A549 (cell line): ENCODE measurements at regions not wholly inside any gene's neighbourhood (a gene's known extent, or its start where the extent isn't known, plus 50 kb on each side); places are given as distances from the start of the nearest gene placed in this dataset.

ENCODE experiments used
- ATAC-seq, 2 experiments: fragments of 200-7000 bp in 1 of 2; fragments of >200 bp in 1 of 2; cut with Nextera tagmentation in 1 of 2; cut with Tn5 transposase in 1 of 2; 3 replicates each; pipeline versions ENCODE4 v1.8.0 to v1.9.1; 2018 to 2020; ENCODE audit warnings: mild to moderate bottlenecking in 1 of 2, moderate library complexity in 1 of 2
- CTCF ChIA-PET: fragments of 300-600 bp; sonication (Branson Sonifier 250); formaldehyde crosslinking; extraction: SDS; loops from one replicate; lab custom pipeline; 2021; ENCODE audit warnings: antibody characterized with exemption, inconsistent platforms; lab: Yijun Ruan, JAX
- POLR2A ChIA-PET: fragments of 350-600 bp; formaldehyde crosslinking; extraction: SDS; loops from one replicate; lab custom pipeline; 2021; ENCODE audit warnings: antibody characterized with exemption, inconsistent platforms; lab: Yijun Ruan, JAX
- DNase-seq, 2 experiments: peaks; one replicate each; pipeline versions ENCODE4 v3.0.0 to v3.0.0-alpha.2; 2011 to 2016; ENCODE audit warnings: low read depth in 1 of 2, low spot score in 1 of 2
- FAIRE-seq: peaks from 2 replicates; lab custom pipeline; 2011; peaks lifted over from hg19 to GRCh38; lab: Jason Lieb, UNC
- H3K27ac ChIP-seq, 2 experiments: fragments of >200 bp; sonication (Bioruptor Twin); formaldehyde crosslinking; 3 replicates each; pipeline ENCODE4 v1.5.1; 2016 to 2017
- H3K4me1 ChIP-seq: fragments of >200 bp; sonication (Bioruptor Twin); formaldehyde crosslinking; 3 replicates; pipeline ENCODE4 v1.6.1; 2016
- H3K4me2 ChIP-seq: fragments of >200 bp; sonication (Bioruptor Twin); formaldehyde crosslinking; 3 replicates; pipeline ENCODE4 v1.6.1; 2016
- H3K4me3 ChIP-seq: fragments of >200 bp; sonication (Bioruptor Twin); formaldehyde crosslinking; 3 replicates; pipeline ENCODE4 v1.5.1; 2016
- H3K9me3 ChIP-seq: fragments of >200 bp; sonication (Bioruptor Twin); formaldehyde crosslinking; 3 replicates; pipeline ENCODE4 v1.6.1; 2016
- BHLHE40 ChIP-seq: IDR thresholded peaks from 2 replicates; pipeline ENCODE4 v1.6.1; 2012; ENCODE audit warnings: low read depth, low read length, inconsistent platforms
- CBX2 ChIP-seq: fragments of 200-600 bp; sonication (generic); IDR thresholded peaks from 2 replicates; pipeline ENCODE4 v1.6.1; 2016; ENCODE audit warnings: low read depth, mild to moderate bottlenecking, borderline replicate concordance
- CHD2 ChIP-seq: fragments of 150-350 bp; IDR thresholded peaks from 2 replicates; pipeline ENCODE4 v1.6.1; 2014; ENCODE audit warnings: low read length; ENCODE audit not compliant: partially characterized antibody
- ESRRA ChIP-seq: fragments of 150-350 bp; IDR thresholded peaks from 2 replicates; pipeline ENCODE4 v1.6.1; 2014; ENCODE audit warnings: mild to moderate bottlenecking, low read length, borderline replicate concordance
- FOSB ChIP-seq: fragments of 250-450 bp; sonication (Bioruptor Pico); IDR thresholded peaks from 2 replicates; pipeline ENCODE4 v1.5.0; 2020; ENCODE audit warnings: mild to moderate bottlenecking, moderate library complexity
- GATA3 ChIP-seq: IDR thresholded peaks from 2 replicates; pipeline ENCODE4 v1.6.1; 2012; ENCODE audit warnings: borderline replicate concordance
- HES2 ChIP-seq: fragments of >200 bp; sonication (Bioruptor Twin); formaldehyde crosslinking; IDR thresholded peaks from 2 replicates; pipeline ENCODE4 v1.6.1; 2016
- HOXB13 ChIP-seq: fragments of 250-450 bp; sonication (Bioruptor Pico); IDR thresholded peaks from 2 replicates; pipeline ENCODE4 v1.5.0; 2020; ENCODE audit warnings: low read depth, mild to moderate bottlenecking, moderate library complexity
- HOXB5 ChIP-seq: fragments of 250-450 bp; sonication (Bioruptor Pico); IDR thresholded peaks from 2 replicates; pipeline ENCODE4 v1.5.0; 2020; ENCODE audit warnings: mild to moderate bottlenecking, moderate library complexity
- JUN ChIP-seq, 2 experiments: fragments of >200 bp; sonication (Bioruptor Twin); formaldehyde crosslinking; IDR thresholded peaks; 2 replicates in 1 of 2; 3 replicates in 1 of 2; pipeline ENCODE4 v1.6.1; 2016 to 2017
- KDM1A ChIP-seq: fragments of 200-600 bp; sonication (generic); IDR thresholded peaks from 2 replicates; pipeline ENCODE4 v1.6.1; 2016; ENCODE audit warnings: low read depth, mild to moderate bottlenecking
- NFE2L2 ChIP-seq: fragments of 150-350 bp; conservative IDR thresholded peaks from 2 replicates; pipeline ENCODE4 v1.6.1; 2014; ENCODE audit warnings: low read length
- NPAS2 ChIP-seq: fragments of 250-450 bp; sonication (Bioruptor Pico); IDR thresholded peaks from 2 replicates; pipeline ENCODE4 v1.8.0; 2022; ENCODE audit warnings: mild to moderate bottlenecking, moderate library complexity, borderline replicate concordance
- POLR2A ChIP-seq: IDR thresholded peaks from 2 replicates; pipeline ENCODE4 v1.6.1; 2012; ENCODE audit warnings: mild to moderate bottlenecking, low read length
- POLR2AphosphoS2 ChIP-seq: conservative IDR thresholded peaks from 2 replicates; pipeline ENCODE4 v1.6.1; 2012; ENCODE audit warnings: low read length, improper control_type of control experiment, inconsistent platforms
- RARB ChIP-seq: fragments of 250-450 bp; sonication (Bioruptor Pico); IDR thresholded peaks from 2 replicates; pipeline ENCODE4 v1.8.0; 2021; ENCODE audit warnings: mild to moderate bottlenecking, moderate library complexity
- RFX5 ChIP-seq: fragments of 450-650 bp; IDR thresholded peaks from 2 replicates; pipeline ENCODE4 v1.7.1; 2014; ENCODE audit warnings: antibody characterized with exemption, mild to moderate bottlenecking, moderate library complexity
- RNF2 ChIP-seq: fragments of 200-600 bp; sonication (generic); IDR thresholded peaks from 2 replicates; pipeline ENCODE4 v1.6.1; 2016; ENCODE audit warnings: low read depth, mild to moderate bottlenecking, antibody characterized with exemption, moderate library complexity, borderline replicate concordance
- SMC3 ChIP-seq: fragments of >200 bp; sonication (Bioruptor Twin); formaldehyde crosslinking; IDR thresholded peaks from 3 replicates; pipeline ENCODE4 v1.6.1; 2018; ENCODE audit warnings: inconsistent platforms
- SREBF2 ChIP-seq: fragments of 450-650 bp; IDR thresholded peaks from 2 replicates; pipeline ENCODE4 v1.6.1; 2014; ENCODE audit warnings: mild to moderate bottlenecking, moderate library complexity
- TP53 ChIP-seq: fragments of 250-450 bp; sonication (Bioruptor Pico); IDR thresholded peaks from 2 replicates; pipeline ENCODE4 v1.5.0; 2021; ENCODE audit warnings: mild to moderate bottlenecking, moderate library complexity
- ZFP36 ChIP-seq: fragments of 450-650 bp; IDR thresholded peaks from 2 replicates; pipeline ENCODE4 v1.6.1; 2014; ENCODE audit warnings: borderline replicate concordance; ENCODE audit not compliant: partially characterized antibody
- ZNF302 ChIP-seq: fragments of 250-450 bp; sonication (Bioruptor Pico); IDR thresholded peaks from 2 replicates; pipeline ENCODE4 v1.9.0; 2021; ENCODE audit warnings: inconsistent platforms, mild to moderate bottlenecking, moderate library complexity
- WGBS: methylation state at CpG from one replicate; pipeline ENCODE4 v1.1.6; 2017; ENCODE audit errors: missing lambda C conversion rate; 5-methylcytosine and 5-hydroxymethylcytosine counted together
- TF ChIP-seq, protein P1 (sequence below): fragments of 200-600 bp; sonication (generic); IDR thresholded peaks from 2 replicates; pipeline ENCODE4 v1.6.1; 2016; ENCODE audit warnings: antibody characterized with exemption, mild to moderate bottlenecking, moderate library complexity
- TF ChIP-seq, protein P2 (sequence below): fragments of >200 bp; sonication (Bioruptor Twin); formaldehyde crosslinking; IDR thresholded peaks from 3 replicates; pipeline ENCODE4 v1.5.1; 2016
- TF ChIP-seq, protein P3 (sequence below): IDR thresholded peaks from 2 replicates; pipeline ENCODE4 v1.6.1; 2012

DNA sequence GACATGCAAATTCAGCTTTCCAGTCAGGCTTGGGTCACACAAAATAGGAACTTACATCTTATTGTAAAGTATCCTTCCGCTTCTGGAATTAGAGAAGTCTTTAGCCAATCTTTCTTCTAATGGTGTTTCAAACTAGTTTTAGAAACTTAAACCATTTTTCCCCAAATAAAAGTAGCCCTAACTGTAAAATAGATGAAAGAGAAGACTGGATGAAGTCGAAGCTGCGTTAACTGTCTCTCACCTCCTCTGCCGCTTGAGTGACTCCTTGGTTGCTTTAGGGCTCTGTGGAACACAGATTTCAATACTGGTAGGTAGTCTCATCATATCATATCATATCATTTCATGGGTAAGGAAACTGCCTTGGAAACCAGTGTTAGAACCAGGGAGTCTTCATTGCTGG, 498.4 kb downstream of the XIRP2 start:
- Histone ChIP-seq H3K27ac (no peak overlapping the region), H3K4me3 (no peak overlapping the region), H3K9me3 (no peaks in the 10 kb centered on the region), H3K4me1 (no peaks in the 10 kb centered on the region), H3K4me2 (no peak overlapping the region)
- WGBS = 42% methylated on average over 4 of the region's 4 CpGs
- ATAC-seq (no peak), DNase-seq (no peak), FAIRE-seq (no peak)
- ChIA-PET POLR2A (no interaction called here), CTCF (no interaction called here)
- TF ChIP-seq ESRRA = no peak
- TF ChIP-seq TP53 (CRISPR knock-in tag) = no peak
- TF ChIP-seq HES2 = no peak
- no peak for TF ChIP-seq SMC3
- TF ChIP-seq, protein P1, sequence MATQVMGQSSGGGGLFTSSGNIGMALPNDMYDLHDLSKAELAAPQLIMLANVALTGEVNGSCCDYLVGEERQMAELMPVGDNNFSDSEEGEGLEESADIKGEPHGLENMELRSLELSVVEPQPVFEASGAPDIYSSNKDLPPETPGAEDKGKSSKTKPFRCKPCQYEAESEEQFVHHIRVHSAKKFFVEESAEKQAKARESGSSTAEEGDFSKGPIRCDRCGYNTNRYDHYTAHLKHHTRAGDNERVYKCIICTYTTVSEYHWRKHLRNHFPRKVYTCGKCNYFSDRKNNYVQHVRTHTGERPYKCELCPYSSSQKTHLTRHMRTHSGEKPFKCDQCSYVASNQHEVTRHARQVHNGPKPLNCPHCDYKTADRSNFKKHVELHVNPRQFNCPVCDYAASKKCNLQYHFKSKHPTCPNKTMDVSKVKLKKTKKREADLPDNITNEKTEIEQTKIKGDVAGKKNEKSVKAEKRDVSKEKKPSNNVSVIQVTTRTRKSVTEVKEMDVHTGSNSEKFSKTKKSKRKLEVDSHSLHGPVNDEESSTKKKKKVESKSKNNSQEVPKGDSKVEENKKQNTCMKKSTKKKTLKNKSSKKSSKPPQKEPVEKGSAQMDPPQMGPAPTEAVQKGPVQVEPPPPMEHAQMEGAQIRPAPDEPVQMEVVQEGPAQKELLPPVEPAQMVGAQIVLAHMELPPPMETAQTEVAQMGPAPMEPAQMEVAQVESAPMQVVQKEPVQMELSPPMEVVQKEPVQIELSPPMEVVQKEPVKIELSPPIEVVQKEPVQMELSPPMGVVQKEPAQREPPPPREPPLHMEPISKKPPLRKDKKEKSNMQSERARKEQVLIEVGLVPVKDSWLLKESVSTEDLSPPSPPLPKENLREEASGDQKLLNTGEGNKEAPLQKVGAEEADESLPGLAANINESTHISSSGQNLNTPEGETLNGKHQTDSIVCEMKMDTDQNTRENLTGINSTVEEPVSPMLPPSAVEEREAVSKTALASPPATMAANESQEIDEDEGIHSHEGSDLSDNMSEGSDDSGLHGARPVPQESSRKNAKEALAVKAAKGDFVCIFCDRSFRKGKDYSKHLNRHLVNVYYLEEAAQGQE = no peak
- TF ChIP-seq ZNF302 (CRISPR knock-in tag) = no peak
- no peak for TF ChIP-seq HOXB13 (CRISPR knock-in tag)
- no peak for TF ChIP-seq BHLHE40
- no peak for TF ChIP-seq KDM1A
- TF ChIP-seq POLR2AphosphoS2 = no peak
- no peak for TF ChIP-seq RNF2
- no peak for TF ChIP-seq JUN (IDR thresholded peaks at IDR 0.05)
- TF ChIP-seq, protein P2, sequence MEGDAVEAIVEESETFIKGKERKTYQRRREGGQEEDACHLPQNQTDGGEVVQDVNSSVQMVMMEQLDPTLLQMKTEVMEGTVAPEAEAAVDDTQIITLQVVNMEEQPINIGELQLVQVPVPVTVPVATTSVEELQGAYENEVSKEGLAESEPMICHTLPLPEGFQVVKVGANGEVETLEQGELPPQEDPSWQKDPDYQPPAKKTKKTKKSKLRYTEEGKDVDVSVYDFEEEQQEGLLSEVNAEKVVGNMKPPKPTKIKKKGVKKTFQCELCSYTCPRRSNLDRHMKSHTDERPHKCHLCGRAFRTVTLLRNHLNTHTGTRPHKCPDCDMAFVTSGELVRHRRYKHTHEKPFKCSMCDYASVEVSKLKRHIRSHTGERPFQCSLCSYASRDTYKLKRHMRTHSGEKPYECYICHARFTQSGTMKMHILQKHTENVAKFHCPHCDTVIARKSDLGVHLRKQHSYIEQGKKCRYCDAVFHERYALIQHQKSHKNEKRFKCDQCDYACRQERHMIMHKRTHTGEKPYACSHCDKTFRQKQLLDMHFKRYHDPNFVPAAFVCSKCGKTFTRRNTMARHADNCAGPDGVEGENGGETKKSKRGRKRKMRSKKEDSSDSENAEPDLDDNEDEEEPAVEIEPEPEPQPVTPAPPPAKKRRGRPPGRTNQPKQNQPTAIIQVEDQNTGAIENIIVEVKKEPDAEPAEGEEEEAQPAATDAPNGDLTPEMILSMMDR = no peak
- no peak for TF ChIP-seq POLR2A
- TF ChIP-seq SREBF2 = no peak
- TF ChIP-seq NPAS2 (CRISPR knock-in tag) = no peak
- no peak for TF ChIP-seq RARB (CRISPR knock-in tag)
- no peak for TF ChIP-seq CHD2
- TF ChIP-seq ZFP36 = no peak

DNA sequence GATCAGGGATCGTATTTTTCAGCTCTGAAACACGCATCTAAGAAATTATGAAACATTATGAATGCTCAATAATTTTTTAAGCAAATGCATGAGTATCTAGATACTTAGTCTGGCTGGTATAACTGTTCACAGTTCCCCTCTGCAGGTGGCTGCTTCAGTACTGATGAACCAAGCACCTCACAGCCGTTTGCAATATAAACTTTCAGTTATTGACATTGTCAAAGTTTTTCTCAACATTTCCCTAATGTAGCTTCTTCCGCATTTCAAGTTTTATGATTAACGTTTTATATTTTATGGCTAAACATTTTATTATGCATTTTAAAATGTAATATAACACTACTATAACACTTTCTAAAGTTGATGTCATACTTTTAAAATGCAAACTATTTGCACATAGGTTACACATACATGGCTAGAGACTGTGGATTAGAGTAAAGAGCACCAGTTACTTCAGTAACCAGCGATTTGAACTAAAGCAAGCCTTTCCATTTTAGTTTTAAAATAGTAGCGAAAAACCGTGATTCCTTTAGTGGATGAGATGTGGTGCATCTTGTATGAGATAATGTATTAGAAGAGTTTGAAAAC, 495.4 kb downstream of the XIRP2 start:
- H3K4me2 ChIP-seq = no peak overlapping the region
- FAIRE-seq (no peak), DNase-seq (no peak), ATAC-seq (no peak)
- no peaks in the 10 kb centered on the region for H3K9me3 ChIP-seq
- H3K27ac ChIP-seq = no peak overlapping the region
- CTCF ChIA-PET = no interaction called here
- no peak overlapping the region for H3K4me3 ChIP-seq
- POLR2A ChIA-PET = no interaction called here
- 32% methylated on average over 8 of the region's 8 CpGs for WGBS
- TF ChIP-seq RFX5 (no peak), HOXB5 (CRISPR knock-in tag) (no peak), CBX2 (no peak), FOSB (CRISPR knock-in tag) (no peak), NFE2L2 (no peak), GATA3 (no peak), POLR2AphosphoS2 (no peak)
- TF ChIP-seq, protein P3, sequence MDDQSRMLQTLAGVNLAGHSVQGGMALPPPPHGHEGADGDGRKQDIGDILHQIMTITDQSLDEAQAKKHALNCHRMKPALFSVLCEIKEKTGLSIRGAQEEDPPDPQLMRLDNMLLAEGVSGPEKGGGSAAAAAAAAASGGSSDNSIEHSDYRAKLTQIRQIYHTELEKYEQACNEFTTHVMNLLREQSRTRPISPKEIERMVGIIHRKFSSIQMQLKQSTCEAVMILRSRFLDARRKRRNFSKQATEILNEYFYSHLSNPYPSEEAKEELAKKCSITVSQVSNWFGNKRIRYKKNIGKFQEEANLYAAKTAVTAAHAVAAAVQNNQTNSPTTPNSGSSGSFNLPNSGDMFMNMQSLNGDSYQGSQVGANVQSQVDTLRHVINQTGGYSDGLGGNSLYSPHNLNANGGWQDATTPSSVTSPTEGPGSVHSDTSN = no peak
- no peaks in the 10 kb centered on the region for H3K4me1 ChIP-seq
